Lower leg skin (tissue), 3 donors: ENCODE measurements at regions not wholly inside any gene's neighbourhood (a gene's known extent, or its start where the extent isn't known, plus 50 kb on each side); places are given as distances from the start of the nearest gene placed in this dataset.

Experiments used
- POLR2A ChIP-seq, 2 donors: fragments of 450-650 bp; IDR thresholded peaks; one replicate each; pipeline ENCODE4 v1.6.1; 2016 to 2017; ENCODE audit warnings: antibody characterized with exemption in 2 of 2, mild to moderate bottlenecking in 1 of 2, moderate library complexity in 1 of 2
- TF ChIP-seq, protein P1 (sequence below), 3 donors: fragments of 450-650 bp; IDR thresholded peaks; one replicate each; pipeline ENCODE4 v1.5.1; 2016; ENCODE audit warnings: antibody characterized with exemption in 3 of 3, mild to moderate bottlenecking in 3 of 3, moderate library complexity in 2 of 3

GRCh38 chr6:170167657-170168159 lies 123.2 kb downstream of the DLL1 start:
- TF ChIP-seq, protein P1, sequence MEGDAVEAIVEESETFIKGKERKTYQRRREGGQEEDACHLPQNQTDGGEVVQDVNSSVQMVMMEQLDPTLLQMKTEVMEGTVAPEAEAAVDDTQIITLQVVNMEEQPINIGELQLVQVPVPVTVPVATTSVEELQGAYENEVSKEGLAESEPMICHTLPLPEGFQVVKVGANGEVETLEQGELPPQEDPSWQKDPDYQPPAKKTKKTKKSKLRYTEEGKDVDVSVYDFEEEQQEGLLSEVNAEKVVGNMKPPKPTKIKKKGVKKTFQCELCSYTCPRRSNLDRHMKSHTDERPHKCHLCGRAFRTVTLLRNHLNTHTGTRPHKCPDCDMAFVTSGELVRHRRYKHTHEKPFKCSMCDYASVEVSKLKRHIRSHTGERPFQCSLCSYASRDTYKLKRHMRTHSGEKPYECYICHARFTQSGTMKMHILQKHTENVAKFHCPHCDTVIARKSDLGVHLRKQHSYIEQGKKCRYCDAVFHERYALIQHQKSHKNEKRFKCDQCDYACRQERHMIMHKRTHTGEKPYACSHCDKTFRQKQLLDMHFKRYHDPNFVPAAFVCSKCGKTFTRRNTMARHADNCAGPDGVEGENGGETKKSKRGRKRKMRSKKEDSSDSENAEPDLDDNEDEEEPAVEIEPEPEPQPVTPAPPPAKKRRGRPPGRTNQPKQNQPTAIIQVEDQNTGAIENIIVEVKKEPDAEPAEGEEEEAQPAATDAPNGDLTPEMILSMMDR (IDR thresholded peaks at IDR 0.05), result no peak
- no peak for TF ChIP-seq POLR2A (IDR thresholded peaks at IDR 0.05)
